ENCODE measurements at regions not wholly inside any gene's neighbourhood (a gene's known extent, or its start where the extent isn't known, plus 50 kb on each side); places are given as distances from the start of the nearest gene placed in this dataset.
"Not testable (repeated sequence)": the region's sequence is repeated elsewhere in the genome, so short reads cannot be mapped to it uniquely, and the experiment has no call there.

DNA sequence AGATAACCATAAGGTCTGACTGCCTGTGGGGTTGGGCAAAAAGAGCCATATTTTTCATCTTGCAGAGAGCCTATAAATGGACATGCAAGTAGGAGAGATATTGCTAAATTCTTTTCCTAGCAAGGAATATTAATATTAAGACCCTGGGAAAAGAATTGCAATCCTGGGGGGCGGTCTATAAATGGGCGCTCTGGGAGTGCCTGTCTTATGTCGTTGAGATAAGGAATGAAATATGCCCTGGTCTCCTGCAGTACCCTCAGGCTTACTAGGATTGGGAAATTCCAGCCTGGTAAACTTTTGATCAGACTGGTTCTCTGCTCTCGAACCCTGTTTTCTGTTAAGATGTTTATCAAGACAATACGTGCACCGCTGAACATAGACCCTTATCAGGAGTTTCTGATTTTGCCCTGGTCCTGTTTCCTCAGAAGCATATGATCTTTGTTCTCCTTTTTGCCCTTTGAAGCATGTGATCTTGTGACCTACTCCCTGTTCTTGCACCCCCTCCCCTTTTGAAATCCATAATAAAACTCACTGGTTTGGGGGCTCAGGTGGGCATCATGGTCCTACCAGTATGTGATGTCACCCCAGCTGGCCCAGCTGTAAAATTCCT is 1458.3 kb downstream of the PCDH9 start:
- H2BK120ac ChIP-seq (ENCODE audit: low read depth, low read length); H2BK15ac ChIP-seq (replicated peaks; ENCODE audit: low read depth); H2BK5ac ChIP-seq (ENCODE audit: low read length); H3K27me3 ChIP-seq (ENCODE audit: insufficient read depth, low read length, poor library complexity); H3K23ac ChIP-seq (ENCODE audit: low read length); H3K4ac ChIP-seq (ENCODE audit: low read depth, low read length); H3K36me3 ChIP-seq (ENCODE audit: control insufficient read depth, insufficient read depth, low read length); H4K5ac ChIP-seq (ENCODE audit: low read length); H3K9ac ChIP-seq (ENCODE audit: low read length); H3K4me2 ChIP-seq (ENCODE audit: low read length); H3K79me2 ChIP-seq (ENCODE audit: control insufficient read depth, insufficient read depth, low read length); H3K56ac ChIP-seq (ENCODE audit: low read length); H2AK5ac ChIP-seq (ENCODE audit: low read length); H3K18ac ChIP-seq (ENCODE audit: low read length); H3K27ac ChIP-seq (ENCODE audit: low read depth, low read length); H3K4me3 ChIP-seq (ENCODE audit: low read length); H3K79me1 ChIP-seq (ENCODE audit: low read length); H3K4me1 ChIP-seq (ENCODE audit: control insufficient read depth, low read depth, low read length); H4K8ac ChIP-seq (ENCODE audit: low read depth, low read length): not testable (repeated sequence)
- WGBS (ENCODE audit: extremely low coverage, insufficient coverage, low lambda C conversion rate) = no CpG with 5 or more reads among the region's 6 CpGs
- peak; percentile 6 for DNase-seq

DNA sequence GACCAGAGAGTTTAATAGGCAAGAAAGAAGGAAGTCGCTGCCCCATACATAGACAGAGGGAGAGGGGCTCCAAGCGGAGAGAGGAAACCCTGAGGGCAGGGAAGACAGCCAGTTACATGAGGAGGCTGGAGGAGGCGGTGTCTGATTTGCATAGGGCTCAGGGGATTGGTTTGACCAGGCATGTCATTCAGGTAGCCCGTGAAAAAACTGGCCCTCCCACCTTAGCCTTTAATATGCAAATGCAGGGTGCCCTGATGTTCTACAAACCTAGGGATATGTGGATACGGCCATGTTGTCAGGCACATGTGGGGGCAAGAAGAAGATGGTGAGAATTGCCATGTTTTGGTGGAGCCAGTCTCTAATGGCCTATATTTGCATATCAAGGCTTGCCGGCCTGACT is 1461.6 kb downstream of the PCDH9 start:
- Histone ChIP-seq H4K5ac (ENCODE audit: low read length) (no peak overlapping the region), H3K4ac (ENCODE audit: low read depth, low read length) (no peak overlapping the region), H3K4me2 (ENCODE audit: low read length) (no peak overlapping the region), H4K8ac (ENCODE audit: low read depth, low read length) (no peak overlapping the region), H3K27ac (ENCODE audit: low read depth, low read length) (no peak overlapping the region), H3K9ac (ENCODE audit: low read length) (no peak overlapping the region), H2AK5ac (ENCODE audit: low read length) (no peak overlapping the region), H3K27me3 (ENCODE audit: insufficient read depth, low read length, poor library complexity) (no peaks in the 10 kb centered on the region), H3K4me1 (ENCODE audit: control insufficient read depth, low read depth, low read length) (no peaks in the 10 kb centered on the region), H2BK120ac (ENCODE audit: low read depth, low read length) (no peak overlapping the region), H3K23ac (ENCODE audit: low read length) (no peak overlapping the region), H3K4me3 (ENCODE audit: low read length) (no peak overlapping the region), H3K79me2 (ENCODE audit: control insufficient read depth, insufficient read depth, low read length) (no peaks in the 10 kb centered on the region), H3K36me3 (ENCODE audit: control insufficient read depth, insufficient read depth, low read length) (no peaks in the 10 kb centered on the region), H3K79me1 (ENCODE audit: low read length) (no peaks in the 10 kb centered on the region), H3K56ac (ENCODE audit: low read length) (no peak overlapping the region), H2BK15ac (replicated peaks; ENCODE audit: low read depth) (no peak overlapping the region), H2BK5ac (ENCODE audit: low read length) (no peak overlapping the region), H3K18ac (ENCODE audit: low read length) (no peak overlapping the region)
- no CpG with 5 or more reads among the region's 6 CpGs for WGBS (ENCODE audit: extremely low coverage, insufficient coverage, low lambda C conversion rate)
- DNase-seq = peak; percentile 79

GRCh38 chr13:65763811-65764210 is 1466.3 kb downstream of the PCDH9 start:
- no peak overlapping the region for H3K27ac ChIP-seq (ENCODE audit: low read depth, low read length)

DNA sequence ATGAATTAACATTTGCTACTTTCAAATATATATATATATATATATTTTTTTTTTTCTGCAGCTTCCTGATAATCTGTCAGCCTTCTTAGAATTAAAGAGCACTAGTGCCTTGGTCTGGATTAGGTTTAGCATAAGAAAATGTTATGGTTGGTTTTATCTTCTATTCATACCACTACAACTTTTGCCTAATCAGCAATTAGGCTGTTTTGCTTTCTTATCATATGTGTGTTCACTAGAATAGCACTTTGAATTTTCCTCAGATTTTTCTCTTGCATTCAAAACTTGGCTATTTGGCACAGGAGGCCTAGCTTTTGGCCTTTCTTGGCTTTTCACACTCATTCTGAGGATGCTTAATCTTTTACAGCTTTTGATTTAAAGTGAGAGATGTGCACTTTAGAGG is 1468.1 kb downstream of the PCDH9 start:
- Histone ChIP-seq H3K56ac (ENCODE audit: low read length) (no peak overlapping the region), H3K79me1 (ENCODE audit: low read length) (no peaks in the 10 kb centered on the region), H3K79me2 (ENCODE audit: control insufficient read depth, insufficient read depth, low read length) (no peaks in the 10 kb centered on the region), H2AK5ac (ENCODE audit: low read length) (no peak overlapping the region), H4K8ac (ENCODE audit: low read depth, low read length) (no peak overlapping the region), H3K36me3 (ENCODE audit: control insufficient read depth, insufficient read depth, low read length) (no peaks in the 10 kb centered on the region), H2BK120ac (ENCODE audit: low read depth, low read length) (no peak overlapping the region), H2BK5ac (ENCODE audit: low read length) (no peak overlapping the region), H3K4me1 (ENCODE audit: control insufficient read depth, low read depth, low read length) (no peaks in the 10 kb centered on the region), H3K27me3 (ENCODE audit: insufficient read depth, low read length, poor library complexity) (no peaks in the 10 kb centered on the region), H3K4ac (ENCODE audit: low read depth, low read length) (no peak overlapping the region), H3K9ac (ENCODE audit: low read length) (no peak overlapping the region), H3K27ac (ENCODE audit: low read depth, low read length) (no peak overlapping the region), H4K5ac (ENCODE audit: low read length) (no peak overlapping the region), H3K4me3 (ENCODE audit: low read length) (no peak overlapping the region), H3K18ac (ENCODE audit: low read length) (no peak overlapping the region), H3K23ac (ENCODE audit: low read length) (no peak overlapping the region), H3K4me2 (ENCODE audit: low read length) (no peak overlapping the region), H2BK15ac (replicated peaks; ENCODE audit: low read depth) (no peak overlapping the region)
- DNase-seq = no peak

More at GRCh38 chr13:65763811-65764210, 1466.3 kb downstream of the PCDH9 start:
- H3K36me3 ChIP-seq (ENCODE audit: control insufficient read depth, insufficient read depth, low read length) = no peaks in the 10 kb centered on the region
- no peak overlapping the region for H2BK120ac ChIP-seq (ENCODE audit: low read depth, low read length)
- no peak overlapping the region for H3K18ac ChIP-seq (ENCODE audit: low read length)
- no peak overlapping the region for H3K56ac ChIP-seq (ENCODE audit: low read length)
- no CpG with 5 or more reads among the region's 4 CpGs for WGBS (ENCODE audit: extremely low coverage, insufficient coverage, low lambda C conversion rate)
- H2BK5ac ChIP-seq (ENCODE audit: low read length) = no peak overlapping the region
- no peak overlapping the region for H4K8ac ChIP-seq (ENCODE audit: low read depth, low read length)
- H4K5ac ChIP-seq (ENCODE audit: low read length) = no peak overlapping the region
- no peaks in the 10 kb centered on the region for H3K79me2 ChIP-seq (ENCODE audit: control insufficient read depth, insufficient read depth, low read length)
- DNase-seq = no peak
- H3K4me1 ChIP-seq (ENCODE audit: control insufficient read depth, low read depth, low read length) = no peaks in the 10 kb centered on the region
- no peak overlapping the region for H2BK15ac ChIP-seq (replicated peaks; ENCODE audit: low read depth)
- H3K27me3 ChIP-seq (ENCODE audit: insufficient read depth, low read length, poor library complexity) = no peaks in the 10 kb centered on the region
- H3K23ac ChIP-seq (ENCODE audit: low read length) = no peak overlapping the region
- H3K4ac ChIP-seq (ENCODE audit: low read depth, low read length) = no peak overlapping the region
- H2AK5ac ChIP-seq (ENCODE audit: low read length) = no peak overlapping the region
- no peaks in the 10 kb centered on the region for H3K79me1 ChIP-seq (ENCODE audit: low read length)
- no peak overlapping the region for H3K4me2 ChIP-seq (ENCODE audit: low read length)
- no peak overlapping the region for H3K9ac ChIP-seq (ENCODE audit: low read length)
- no peak overlapping the region for H3K4me3 ChIP-seq (ENCODE audit: low read length)

DNA sequence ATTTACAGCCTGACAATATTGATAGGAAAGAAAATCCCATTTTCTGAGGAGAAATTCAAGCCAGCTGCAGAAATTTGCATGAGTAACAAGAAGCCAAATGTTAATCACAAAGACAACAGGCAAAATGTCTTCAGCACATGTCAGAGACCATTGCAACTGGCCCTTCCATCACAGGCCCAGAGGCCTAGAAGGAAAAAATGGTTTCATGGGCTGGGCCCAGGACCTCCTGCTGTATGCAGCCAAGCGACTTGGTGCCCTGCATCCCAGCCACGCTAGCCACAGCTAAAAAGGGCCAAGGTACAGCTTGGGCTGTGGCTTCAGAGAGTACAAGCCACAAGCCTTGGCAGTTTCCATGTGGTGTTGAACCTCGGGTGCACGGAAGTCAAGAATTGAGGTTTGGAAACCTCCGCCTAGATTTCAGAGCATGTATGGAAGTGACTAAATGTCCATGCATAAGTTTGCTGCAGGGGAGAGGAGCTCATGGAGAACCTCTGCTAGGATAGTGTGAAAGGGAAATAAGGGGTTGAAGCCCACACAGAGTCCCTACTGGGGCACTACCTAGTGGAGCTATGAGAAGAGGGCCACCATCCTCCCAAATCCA is 1474.0 kb downstream of the PCDH9 start:
- Histone ChIP-seq H3K4ac (ENCODE audit: low read depth, low read length) (no peak overlapping the region), H3K4me2 (ENCODE audit: low read length) (no peak overlapping the region), H4K8ac (ENCODE audit: low read depth, low read length) (no peak overlapping the region), H3K18ac (ENCODE audit: low read length) (no peak overlapping the region), H3K79me1 (ENCODE audit: low read length) (no peaks in the 10 kb centered on the region), H3K56ac (ENCODE audit: low read length) (no peak overlapping the region), H2AK5ac (ENCODE audit: low read length) (no peak overlapping the region), H2BK15ac (replicated peaks; ENCODE audit: low read depth) (no peak overlapping the region), H2BK120ac (ENCODE audit: low read depth, low read length) (no peak overlapping the region), H3K36me3 (ENCODE audit: control insufficient read depth, insufficient read depth, low read length) (no peaks in the 10 kb centered on the region), H3K23ac (ENCODE audit: low read length) (no peak overlapping the region), H3K4me3 (ENCODE audit: low read length) (no peak overlapping the region), H3K27ac (ENCODE audit: low read depth, low read length) (no peak overlapping the region), H4K5ac (ENCODE audit: low read length) (no peak overlapping the region), H3K27me3 (ENCODE audit: insufficient read depth, low read length, poor library complexity) (no peaks in the 10 kb centered on the region), H2BK5ac (ENCODE audit: low read length) (no peak overlapping the region), H3K9ac (ENCODE audit: low read length) (no peak overlapping the region), H3K4me1 (ENCODE audit: control insufficient read depth, low read depth, low read length) (no peaks in the 10 kb centered on the region), H3K79me2 (ENCODE audit: control insufficient read depth, insufficient read depth, low read length) (no peaks in the 10 kb centered on the region)
- no peak for DNase-seq
- no CpG with 5 or more reads among the region's 5 CpGs for WGBS (ENCODE audit: extremely low coverage, insufficient coverage, low lambda C conversion rate)

GRCh38 chr13:65748227-65748626 is 1481.9 kb downstream of the PCDH9 start:
- no peaks in the 10 kb centered on the region for H3K36me3 ChIP-seq (ENCODE audit: control insufficient read depth, insufficient read depth, low read length)
- H2BK5ac ChIP-seq (ENCODE audit: low read length) = no peak overlapping the region
- H2BK120ac ChIP-seq (ENCODE audit: low read depth, low read length) = no peak overlapping the region
- no peak overlapping the region for H4K5ac ChIP-seq (ENCODE audit: low read length)
- H3K9ac ChIP-seq (ENCODE audit: low read length) = no peak overlapping the region
- no peak overlapping the region for H3K23ac ChIP-seq (ENCODE audit: low read length)
- no peaks in the 10 kb centered on the region for H3K79me2 ChIP-seq (ENCODE audit: control insufficient read depth, insufficient read depth, low read length)
- no CpG with 5 or more reads among the region's 19 CpGs for WGBS (ENCODE audit: extremely low coverage, insufficient coverage, low lambda C conversion rate)
- no peak for DNase-seq
- no peaks in the 10 kb centered on the region for H3K4me1 ChIP-seq (ENCODE audit: control insufficient read depth, low read depth, low read length)
- no peak overlapping the region for H3K4ac ChIP-seq (ENCODE audit: low read depth, low read length)
- no peak overlapping the region for H3K56ac ChIP-seq (ENCODE audit: low read length)
- H3K27ac ChIP-seq (ENCODE audit: low read depth, low read length) = no peak overlapping the region
- no peaks in the 10 kb centered on the region for H3K27me3 ChIP-seq (ENCODE audit: insufficient read depth, low read length, poor library complexity)
- H2BK15ac ChIP-seq (replicated peaks; ENCODE audit: low read depth) = no peak overlapping the region
- no peak overlapping the region for H4K8ac ChIP-seq (ENCODE audit: low read depth, low read length)
- no peak overlapping the region for H3K4me3 ChIP-seq (ENCODE audit: low read length)
- no peak overlapping the region for H3K4me2 ChIP-seq (ENCODE audit: low read length)
- no peak overlapping the region for H3K18ac ChIP-seq (ENCODE audit: low read length)
- no peaks in the 10 kb centered on the region for H3K79me1 ChIP-seq (ENCODE audit: low read length)
- no peak overlapping the region for H2AK5ac ChIP-seq (ENCODE audit: low read length)
